Liver (tissue), 7 donors: ENCODE measurements at regions not wholly inside any gene's neighbourhood (a gene's known extent, or its start where the extent isn't known, plus 50 kb on each side); places are given as distances from the start of the nearest gene placed in this dataset.

Experiments used
- DNase-seq: peaks from one replicate; pipeline ENCODE4 v3.0.0-alpha.2; 2017; ENCODE audit warnings: low spot score
- H3K27ac ChIP-seq, 2 donors: one replicate each; pipeline ENCODE4 v1.7.0; 2013; ENCODE audit warnings: inconsistent platforms in 2 of 2, low read length in 2 of 2, control low read depth in 1 of 2, low read depth in 1 of 2, mild to moderate bottlenecking in 1 of 2
- H3K27me3 ChIP-seq, 4 donors: one replicate each; pipeline versions ENCODE4 v1.6.1 to v1.7.0; 2013; ENCODE audit warnings: low read length in 3 of 4, inconsistent platforms in 1 of 4, mild to moderate bottlenecking in 1 of 4, moderate library complexity in 1 of 4; ENCODE audit not compliant: control insufficient read depth in 4 of 4, insufficient read depth in 4 of 4
- H3K36me3 ChIP-seq, 4 donors: one replicate each; pipeline versions ENCODE4 v1.6.1 to v1.7.0; 2013; ENCODE audit warnings: low read length in 3 of 4, mild to moderate bottlenecking in 3 of 4, low read depth in 1 of 4, moderate library complexity in 1 of 4; ENCODE audit not compliant: control insufficient read depth in 4 of 4, insufficient read depth in 3 of 4
- H3K4me1 ChIP-seq, 4 donors: one replicate each; pipeline versions ENCODE4 v1.6.1 to v1.7.0; 2013; ENCODE audit warnings: low read length in 3 of 4, mild to moderate bottlenecking in 3 of 4, moderate library complexity in 1 of 4; ENCODE audit not compliant: control insufficient read depth in 4 of 4, insufficient read depth in 4 of 4
- H3K4me3 ChIP-seq, 3 donors: one replicate each; pipeline versions ENCODE4 v1.6.1 to v1.7.0; 2013; ENCODE audit warnings: low read length in 3 of 3, control low read depth in 1 of 3, low read depth in 1 of 3, mild to moderate bottlenecking in 1 of 3
- H3K9ac ChIP-seq, 2 donors: one replicate each; pipeline ENCODE4 v1.7.0; 2013; ENCODE audit warnings: low read length in 2 of 2, mild to moderate bottlenecking in 2 of 2, moderate library complexity in 2 of 2, control low read depth in 1 of 2, low read depth in 1 of 2
- H3K9me3 ChIP-seq, 4 donors: one replicate each; pipeline versions ENCODE4 v1.6.1 to v1.7.0; 2013; ENCODE audit warnings: low read length in 3 of 4; ENCODE audit not compliant: control insufficient read depth in 4 of 4
- ATF3 ChIP-seq: IDR thresholded peaks from 2 replicates; pipeline ENCODE4 v1.6.1; 2016; ENCODE audit warnings: antibody characterized with exemption
- EGR1 ChIP-seq, 2 donors: IDR thresholded peaks; 2 replicates each; pipeline ENCODE4 v1.6.1; 2016 to 2018; ENCODE audit warnings: antibody characterized with exemption in 2 of 2, low read depth in 2 of 2
- FOXA1 ChIP-seq: IDR thresholded peaks from 2 replicates; pipeline ENCODE4 v1.6.1; 2016; ENCODE audit warnings: antibody characterized with exemption
- FOXA2 ChIP-seq: IDR thresholded peaks from 2 replicates; pipeline ENCODE4 v1.6.1; 2016; ENCODE audit warnings: antibody characterized with exemption
- GABPA ChIP-seq, 2 donors: IDR thresholded peaks in 1 of 2; conservative IDR thresholded peaks in 1 of 2; 2 replicates each; pipeline ENCODE4 v1.6.1; 2016; ENCODE audit warnings: antibody characterized with exemption in 2 of 2, mild to moderate bottlenecking in 1 of 2, moderate library complexity in 1 of 2
- HNF4A ChIP-seq, 2 donors: conservative IDR thresholded peaks; 2 replicates each; pipeline ENCODE4 v1.6.1; 2016; ENCODE audit warnings: antibody characterized with exemption in 2 of 2, mild to moderate bottlenecking in 2 of 2
- HNF4G ChIP-seq: IDR thresholded peaks from 2 replicates; pipeline ENCODE4 v1.6.1; 2016; ENCODE audit warnings: antibody characterized with exemption
- NR2F2 ChIP-seq: IDR thresholded peaks from 2 replicates; pipeline ENCODE4 v1.6.1; 2016; ENCODE audit warnings: antibody characterized with exemption
- RAD21 ChIP-seq, 2 donors: IDR thresholded peaks; 2 replicates each; pipeline ENCODE4 v1.6.1; 2016; ENCODE audit warnings: antibody characterized with exemption in 2 of 2, mild to moderate bottlenecking in 2 of 2
- REST ChIP-seq: IDR thresholded peaks from 2 replicates; pipeline ENCODE4 v1.6.1; 2016; ENCODE audit warnings: antibody characterized with exemption, mild to moderate bottlenecking
- RXRA ChIP-seq, 2 donors: IDR thresholded peaks; 2 replicates each; pipeline ENCODE4 v1.6.1; 2017 to 2018; ENCODE audit warnings: antibody characterized with exemption in 2 of 2, mild to moderate bottlenecking in 1 of 2
- SP1 ChIP-seq: IDR thresholded peaks from 2 replicates; pipeline ENCODE4 v1.6.1; 2018; ENCODE audit warnings: antibody characterized with exemption, mild to moderate bottlenecking
- TAF1 ChIP-seq: conservative IDR thresholded peaks from 2 replicates; pipeline ENCODE4 v1.6.1; 2016; ENCODE audit warnings: antibody characterized with exemption, mild to moderate bottlenecking
- YY1 ChIP-seq: IDR thresholded peaks from 2 replicates; pipeline ENCODE4 v1.6.1; 2016; ENCODE audit warnings: antibody characterized with exemption, mild to moderate bottlenecking
- ZBTB33 ChIP-seq: IDR thresholded peaks from 2 replicates; pipeline ENCODE4 v1.6.1; 2016; ENCODE audit warnings: antibody characterized with exemption
- WGBS: extraction: QIAGEN DNeasy Blood & Tissue Kit; methylation state at CpG from one replicate; pipeline ENCODE4 v1.1.7; 2013; 5-methylcytosine and 5-hydroxymethylcytosine counted together
- TF ChIP-seq, protein P1 (sequence below): IDR thresholded peaks from 2 replicates; pipeline ENCODE4 v1.6.1; 2016; ENCODE audit warnings: antibody characterized with exemption
- donor health status: healthy.
- donor health status: healthy.
- donor health status: healthy.
- donor health status: healthy.

DNA sequence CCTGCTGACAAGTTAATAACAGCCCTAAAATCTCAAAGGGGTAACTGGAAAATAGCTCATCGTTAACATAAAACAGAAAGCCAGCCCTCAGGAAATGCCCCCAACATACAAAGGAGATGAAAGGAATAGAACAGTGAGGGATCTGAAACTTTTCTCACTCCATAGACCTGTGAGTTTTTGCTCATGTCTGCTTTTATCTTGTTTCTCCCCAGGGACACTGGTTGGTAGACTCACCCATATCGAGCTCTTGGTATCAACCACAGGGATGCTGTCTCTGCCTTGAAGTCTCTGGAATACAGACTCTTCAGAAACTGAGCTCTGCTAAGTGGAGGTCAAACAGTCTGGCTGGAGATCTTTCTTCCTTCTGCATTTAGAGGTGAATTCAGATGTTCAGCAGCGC, 77.4 kb upstream of the CAMK1G start:
- Histone ChIP-seq H3K9ac (no peak overlapping the region), H3K4me3 (no peak overlapping the region), H3K36me3 (no peaks in the 10 kb centered on the region), H3K27ac (no peak overlapping the region), H3K9me3 (no peaks in the 10 kb centered on the region), H3K4me1 (no peaks in the 10 kb centered on the region), H3K27me3 (peaks cover 0 to 7% (median 0%) of the 10 kb centered on the region in 4 donors)
- WGBS, result 87% methylated on average over 3 of the region's 3 CpGs
- DNase-seq, result no peak
- no peak for TF ChIP-seq NR2F2
- TF ChIP-seq RXRA (IDR thresholded peaks at IDR 0.05), result no peak
- no peak for TF ChIP-seq ATF3
- no peak for TF ChIP-seq FOXA2
- no peak for TF ChIP-seq HNF4G
- no peak for TF ChIP-seq EGR1 (IDR thresholded peaks at IDR 0.05; ENCODE audit: low read depth in 2 of 2)

DNA sequence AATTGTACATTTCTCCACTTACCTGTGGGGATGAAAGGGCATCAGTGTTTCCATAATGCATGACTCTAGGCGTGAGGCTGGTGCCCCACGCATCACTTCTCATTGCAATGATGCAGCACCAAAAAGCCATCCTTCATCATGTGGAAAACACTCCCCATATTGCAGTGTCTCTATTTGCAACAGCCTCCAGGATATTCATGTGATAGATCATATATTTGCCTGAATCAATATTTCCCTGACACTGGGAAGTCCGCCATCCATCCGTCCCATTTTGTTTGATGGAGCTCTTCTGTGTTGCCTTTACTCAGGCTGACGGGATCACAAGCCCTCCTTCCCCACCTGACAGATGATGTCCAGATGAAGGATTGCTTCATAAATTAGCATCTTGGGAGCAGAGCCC, 74.5 kb upstream of the CAMK1G start:
- WGBS, result 91% methylated on average over 5 of the region's 5 CpGs
- TF ChIP-seq ATF3 (no peak), RXRA (IDR thresholded peaks at IDR 0.05) (no peak), SP1 (no peak), NR2F2 (no peak), FOXA1 (no peak), GABPA (IDR thresholded peaks at IDR 0.05 in 1 of 2, conservative IDR thresholded peaks at IDR 0.05 in 1 of 2) (no peak), ZBTB33 (no peak), YY1 (no peak), RAD21 (IDR thresholded peaks at IDR 0.05) (no peak), FOXA2 (no peak), HNF4G (no peak), HNF4A (conservative IDR thresholded peaks at IDR 0.05) (no peak), REST (no peak), TAF1 (no peak), EGR1 (IDR thresholded peaks at IDR 0.05; ENCODE audit: low read depth in 2 of 2) (no peak)
- TF ChIP-seq, protein P1, sequence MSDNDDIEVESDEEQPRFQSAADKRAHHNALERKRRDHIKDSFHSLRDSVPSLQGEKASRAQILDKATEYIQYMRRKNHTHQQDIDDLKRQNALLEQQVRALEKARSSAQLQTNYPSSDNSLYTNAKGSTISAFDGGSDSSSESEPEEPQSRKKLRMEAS, result no peak
- no peak for DNase-seq
- no peaks in the 10 kb centered on the region for H3K27me3 ChIP-seq
- no peak overlapping the region for H3K9ac ChIP-seq
- H3K9me3 ChIP-seq, result no peaks in the 10 kb centered on the region
- H3K27ac ChIP-seq, result no peak overlapping the region
- no peak overlapping the region for H3K4me3 ChIP-seq
- H3K36me3 ChIP-seq, result no peaks in the 10 kb centered on the region
- no peaks in the 10 kb centered on the region for H3K4me1 ChIP-seq
